ENCODE measurements at regions not wholly inside any gene's neighbourhood (a gene's known extent, or its start where the extent isn't known, plus 50 kb on each side); places are given as distances from the start of the nearest gene placed in this dataset.

DNA sequence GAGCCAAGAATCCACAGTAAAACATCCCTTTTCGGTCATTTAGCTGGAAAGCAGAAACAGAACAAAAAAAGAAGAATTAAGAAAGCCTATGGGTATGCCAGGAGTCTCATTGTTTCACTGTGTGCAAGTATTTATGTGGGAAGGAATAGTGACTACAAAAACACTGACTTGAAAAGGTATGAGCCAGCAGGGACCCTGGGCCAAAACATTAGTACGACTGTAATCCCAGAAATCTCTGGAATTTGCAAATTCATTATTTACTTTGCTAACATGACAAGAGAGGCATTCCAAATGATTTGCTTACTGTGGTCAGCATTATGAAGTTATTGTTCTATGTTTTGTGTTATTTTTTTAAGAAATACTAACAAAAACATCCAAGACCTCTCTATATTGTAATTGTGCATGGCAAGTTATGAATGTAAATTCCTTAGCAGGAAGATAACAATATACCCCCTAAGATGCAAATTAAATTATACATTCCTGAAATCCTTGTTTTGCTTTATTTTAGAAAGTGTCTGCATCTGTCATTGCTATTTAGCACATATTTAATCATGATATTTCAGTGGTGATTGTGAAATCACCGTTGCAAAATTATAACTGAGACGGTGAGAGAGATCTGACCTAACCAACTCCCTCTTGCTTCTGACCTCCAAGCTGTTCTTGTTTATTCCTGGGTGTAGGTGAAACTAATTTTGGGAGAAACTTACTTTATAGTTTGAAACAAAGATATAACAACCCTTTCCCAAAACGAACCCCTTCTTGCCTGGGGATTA, 299.2 kb downstream of the ZPLD1 start:
- Histone ChIP-seq H3K36me3 (no peaks in the 10 kb centered on the region), H3K9me3 (ENCODE audit: severe bottlenecking) (no peaks in the 10 kb centered on the region), H3K27ac (no peak overlapping the region), H3K27me3 (ENCODE audit: insufficient read depth, low read depth, severe bottlenecking) (no peaks in the 10 kb centered on the region), H3K4me3 (ENCODE audit: low read depth, low read length) (no peak overlapping the region)
- DNase-seq = no peak
- TF ChIP-seq, protein P1, sequence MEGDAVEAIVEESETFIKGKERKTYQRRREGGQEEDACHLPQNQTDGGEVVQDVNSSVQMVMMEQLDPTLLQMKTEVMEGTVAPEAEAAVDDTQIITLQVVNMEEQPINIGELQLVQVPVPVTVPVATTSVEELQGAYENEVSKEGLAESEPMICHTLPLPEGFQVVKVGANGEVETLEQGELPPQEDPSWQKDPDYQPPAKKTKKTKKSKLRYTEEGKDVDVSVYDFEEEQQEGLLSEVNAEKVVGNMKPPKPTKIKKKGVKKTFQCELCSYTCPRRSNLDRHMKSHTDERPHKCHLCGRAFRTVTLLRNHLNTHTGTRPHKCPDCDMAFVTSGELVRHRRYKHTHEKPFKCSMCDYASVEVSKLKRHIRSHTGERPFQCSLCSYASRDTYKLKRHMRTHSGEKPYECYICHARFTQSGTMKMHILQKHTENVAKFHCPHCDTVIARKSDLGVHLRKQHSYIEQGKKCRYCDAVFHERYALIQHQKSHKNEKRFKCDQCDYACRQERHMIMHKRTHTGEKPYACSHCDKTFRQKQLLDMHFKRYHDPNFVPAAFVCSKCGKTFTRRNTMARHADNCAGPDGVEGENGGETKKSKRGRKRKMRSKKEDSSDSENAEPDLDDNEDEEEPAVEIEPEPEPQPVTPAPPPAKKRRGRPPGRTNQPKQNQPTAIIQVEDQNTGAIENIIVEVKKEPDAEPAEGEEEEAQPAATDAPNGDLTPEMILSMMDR (IDR thresholded peaks at IDR 0.05; ENCODE audit: low read depth, low read length) = no peak

DNA sequence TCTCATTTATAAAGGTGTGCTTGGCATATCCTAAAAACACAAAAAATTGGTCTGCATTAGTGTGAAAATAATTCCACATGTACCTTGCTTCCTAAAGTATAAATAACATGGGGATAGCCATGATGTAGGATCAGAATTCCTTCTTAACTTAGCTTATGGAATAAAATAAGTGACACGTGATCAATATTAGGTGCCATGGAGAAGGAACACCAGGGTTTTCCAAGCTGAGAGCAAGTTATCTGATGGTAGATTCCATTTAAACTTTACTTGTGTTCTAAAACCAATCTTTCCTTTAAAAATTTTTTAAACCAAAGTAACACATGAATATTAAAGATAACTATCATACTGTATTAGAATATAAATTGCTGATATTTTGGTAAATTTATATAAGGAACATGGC, 300.5 kb downstream of the ZPLD1 start:
- Histone ChIP-seq H3K27me3 (ENCODE audit: insufficient read depth, low read depth, severe bottlenecking) (no peaks in the 10 kb centered on the region), H3K9me3 (ENCODE audit: severe bottlenecking) (no peaks in the 10 kb centered on the region), H3K36me3 (no peaks in the 10 kb centered on the region), H3K27ac (no peak overlapping the region), H3K4me3 (ENCODE audit: low read depth, low read length) (no peak overlapping the region)
- TF ChIP-seq, protein P1 (IDR thresholded peaks at IDR 0.05; ENCODE audit: low read depth, low read length) = no peak
- DNase-seq = no peak

DNA sequence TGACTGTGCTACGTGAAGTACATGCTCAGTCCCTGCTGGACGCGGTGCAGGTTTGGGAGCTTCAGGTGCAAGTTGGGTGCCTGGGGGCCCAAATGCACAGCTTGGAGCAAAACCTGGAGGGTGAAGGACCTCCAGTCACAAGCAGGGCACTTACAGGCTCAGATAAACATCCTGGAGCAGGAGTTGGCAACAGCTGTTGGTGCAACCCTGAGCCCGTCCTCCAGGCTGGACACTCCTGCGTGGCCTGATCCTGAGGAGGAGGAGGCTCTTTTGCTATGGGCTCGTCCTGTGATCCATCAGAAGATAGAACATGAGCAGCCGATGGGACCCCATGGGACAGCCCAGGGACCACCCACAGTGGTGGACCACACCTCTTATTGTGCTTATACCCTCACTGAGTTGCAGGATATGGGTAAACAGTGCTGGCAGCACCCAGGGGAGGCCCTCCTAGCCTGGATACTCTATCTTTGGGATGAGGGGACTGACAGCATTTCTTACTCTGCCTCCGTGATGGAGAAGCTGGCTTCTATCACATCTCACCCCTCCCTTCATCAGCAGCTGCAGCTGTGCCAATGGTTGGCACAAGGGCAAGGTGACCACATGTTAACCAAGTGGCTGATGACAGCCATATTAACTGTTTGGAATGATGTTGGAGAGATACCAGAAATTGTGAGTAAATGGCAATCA, 301.6 kb downstream of the ZPLD1 start:
- H3K27me3 ChIP-seq (ENCODE audit: insufficient read depth, low read depth, severe bottlenecking) = no peaks in the 10 kb centered on the region
- no peak overlapping the region for H3K4me3 ChIP-seq (ENCODE audit: low read depth, low read length)
- H3K27ac ChIP-seq = no peak overlapping the region
- H3K36me3 ChIP-seq = no peaks in the 10 kb centered on the region
- TF ChIP-seq, protein P1 (IDR thresholded peaks at IDR 0.05; ENCODE audit: low read depth, low read length) = no peak
- no peaks in the 10 kb centered on the region for H3K9me3 ChIP-seq (ENCODE audit: severe bottlenecking)
- DNase-seq = no peak

DNA sequence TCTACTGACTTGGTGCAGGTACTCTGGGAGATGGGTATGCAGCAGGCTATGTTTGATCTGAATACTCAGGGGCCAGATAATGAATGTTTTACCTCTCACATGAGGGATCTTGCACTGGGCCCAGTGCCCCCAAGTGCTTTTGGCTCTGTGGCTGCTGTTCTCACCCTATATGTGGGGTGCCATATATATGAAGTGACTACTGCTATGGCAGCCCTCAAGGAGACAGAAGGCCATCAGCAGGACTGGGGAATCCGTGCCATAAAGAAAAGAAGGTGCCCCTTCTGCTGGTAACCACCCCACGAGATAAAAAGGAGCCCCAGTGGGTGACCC, 302.1 kb downstream of the ZPLD1 start:
- H3K27ac ChIP-seq = no peak overlapping the region
- TF ChIP-seq, protein P1 (IDR thresholded peaks at IDR 0.05; ENCODE audit: low read depth, low read length) = no peak
- DNase-seq = no peak

DNA sequence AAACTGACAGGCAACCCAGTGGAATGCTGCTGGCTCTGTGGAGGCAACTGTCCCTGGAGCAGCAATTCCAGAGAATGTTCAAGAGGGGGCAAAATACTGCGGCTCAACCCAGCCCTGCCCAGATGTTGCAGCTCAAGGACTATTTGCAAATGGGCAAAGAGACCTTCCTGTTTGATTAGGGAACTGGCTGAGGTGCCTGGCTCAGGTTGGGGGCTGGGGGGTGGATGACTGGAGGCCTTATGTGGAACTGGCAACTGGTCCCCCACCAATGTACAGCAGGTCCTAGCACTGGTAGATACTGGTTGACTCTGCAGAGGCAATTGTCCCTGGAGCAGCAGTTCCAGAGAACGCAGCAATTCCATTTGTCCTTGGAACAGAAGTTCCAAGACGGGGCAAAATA, 302.5 kb downstream of the ZPLD1 start:
- no peaks in the 10 kb centered on the region for H3K9me3 ChIP-seq (ENCODE audit: severe bottlenecking)
- H3K36me3 ChIP-seq = no peaks in the 10 kb centered on the region
- H3K27me3 ChIP-seq (ENCODE audit: insufficient read depth, low read depth, severe bottlenecking) = no peaks in the 10 kb centered on the region
- no peak overlapping the region for H3K27ac ChIP-seq
- TF ChIP-seq, protein P1 (IDR thresholded peaks at IDR 0.05; ENCODE audit: low read depth, low read length) = no peak
- no peak overlapping the region for H3K4me3 ChIP-seq (ENCODE audit: low read depth, low read length)
- no peak for DNase-seq

More for the DNA sequence above, 302.1 kb downstream of the ZPLD1 start:
- Histone ChIP-seq H3K27me3 (ENCODE audit: insufficient read depth, low read depth, severe bottlenecking) (no peaks in the 10 kb centered on the region), H3K36me3 (no peaks in the 10 kb centered on the region), H3K4me3 (ENCODE audit: low read depth, low read length) (no peak overlapping the region), H3K9me3 (ENCODE audit: severe bottlenecking) (no peaks in the 10 kb centered on the region)
